IMR-90 (cell line): ENCODE measurements at regions not wholly inside any gene's neighbourhood (a gene's known extent, or its start where the extent isn't known, plus 50 kb on each side); places are given as distances from the start of the nearest gene placed in this dataset.

Experiments used
- CEBPB ChIP-seq: IDR thresholded peaks from 2 replicates; pipeline ENCODE4 v1.6.1; 2012; ENCODE audit warnings: low read depth, low read length, improper control_type of control experiment
- CHD1 ChIP-seq: IDR thresholded peaks from 2 replicates; pipeline ENCODE4 v1.6.1; 2012; ENCODE audit warnings: low read depth, low read length, improper control_type of control experiment
- MXI1 ChIP-seq: IDR thresholded peaks from 2 replicates; pipeline ENCODE4 v1.6.1; 2012; ENCODE audit warnings: low read depth, mild to moderate bottlenecking, low read length, moderate library complexity, borderline replicate concordance
- POLR2A ChIP-seq: IDR thresholded peaks from 2 replicates; pipeline ENCODE4 v1.6.1; 2012; ENCODE audit warnings: mild to moderate bottlenecking, low read depth, low read length
- RAD21 ChIP-seq: IDR thresholded peaks from 2 replicates; pipeline ENCODE4 v1.6.1; 2012; ENCODE audit warnings: low read length, improper control_type of control experiment
- RCOR1 ChIP-seq: IDR thresholded peaks from 2 replicates; pipeline ENCODE4 v1.6.1; 2012; ENCODE audit warnings: mild to moderate bottlenecking, low read length, improper control_type of control experiment; ENCODE audit not compliant: insufficient replicate concordance
- RFX5 ChIP-seq: IDR thresholded peaks from 2 replicates; pipeline ENCODE4 v1.8.0; 2012; ENCODE audit warnings: low read depth, mild to moderate bottlenecking, low read length, moderate library complexity
- SMC3 ChIP-seq: fragments of 150-350 bp; IDR thresholded peaks from 2 replicates; pipeline ENCODE4 v1.6.1; 2016; ENCODE audit warnings: low read depth, mild to moderate bottlenecking, antibody characterized with exemption, low read length, moderate library complexity
- TF ChIP-seq, protein P1 (sequence below): conservative IDR thresholded peaks from 2 replicates; pipeline ENCODE4 v1.5.1; 2012; ENCODE audit warnings: mild to moderate bottlenecking, low read depth, low read length, improper control_type of control experiment
- TF ChIP-seq, protein P2 (sequence below): fragments of 150-350 bp; IDR thresholded peaks from 2 replicates; pipeline ENCODE4 v1.6.1; 2017; ENCODE audit warnings: mild to moderate bottlenecking, antibody characterized with exemption, low read length, low read depth
- TF ChIP-seq, protein P3 (sequence below): fragments of 150-350 bp; IDR thresholded peaks from 2 replicates; pipeline ENCODE4 v1.6.1; 2016; ENCODE audit warnings: low read depth, mild to moderate bottlenecking, low read length, moderate library complexity, borderline replicate concordance

- TF ChIP-seq, protein P1, sequence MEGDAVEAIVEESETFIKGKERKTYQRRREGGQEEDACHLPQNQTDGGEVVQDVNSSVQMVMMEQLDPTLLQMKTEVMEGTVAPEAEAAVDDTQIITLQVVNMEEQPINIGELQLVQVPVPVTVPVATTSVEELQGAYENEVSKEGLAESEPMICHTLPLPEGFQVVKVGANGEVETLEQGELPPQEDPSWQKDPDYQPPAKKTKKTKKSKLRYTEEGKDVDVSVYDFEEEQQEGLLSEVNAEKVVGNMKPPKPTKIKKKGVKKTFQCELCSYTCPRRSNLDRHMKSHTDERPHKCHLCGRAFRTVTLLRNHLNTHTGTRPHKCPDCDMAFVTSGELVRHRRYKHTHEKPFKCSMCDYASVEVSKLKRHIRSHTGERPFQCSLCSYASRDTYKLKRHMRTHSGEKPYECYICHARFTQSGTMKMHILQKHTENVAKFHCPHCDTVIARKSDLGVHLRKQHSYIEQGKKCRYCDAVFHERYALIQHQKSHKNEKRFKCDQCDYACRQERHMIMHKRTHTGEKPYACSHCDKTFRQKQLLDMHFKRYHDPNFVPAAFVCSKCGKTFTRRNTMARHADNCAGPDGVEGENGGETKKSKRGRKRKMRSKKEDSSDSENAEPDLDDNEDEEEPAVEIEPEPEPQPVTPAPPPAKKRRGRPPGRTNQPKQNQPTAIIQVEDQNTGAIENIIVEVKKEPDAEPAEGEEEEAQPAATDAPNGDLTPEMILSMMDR, result no peak
- TF ChIP-seq, protein P2, sequence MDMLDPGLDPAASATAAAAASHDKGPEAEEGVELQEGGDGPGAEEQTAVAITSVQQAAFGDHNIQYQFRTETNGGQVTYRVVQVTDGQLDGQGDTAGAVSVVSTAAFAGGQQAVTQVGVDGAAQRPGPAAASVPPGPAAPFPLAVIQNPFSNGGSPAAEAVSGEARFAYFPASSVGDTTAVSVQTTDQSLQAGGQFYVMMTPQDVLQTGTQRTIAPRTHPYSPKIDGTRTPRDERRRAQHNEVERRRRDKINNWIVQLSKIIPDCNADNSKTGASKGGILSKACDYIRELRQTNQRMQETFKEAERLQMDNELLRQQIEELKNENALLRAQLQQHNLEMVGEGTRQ, result no peak
- TF ChIP-seq RCOR1 (no peak), MXI1 (no peak), POLR2A (no peak), RAD21 (no peak), CEBPB (no peak), CHD1 (no peak), SMC3 (no peak), RFX5 (no peak)
- TF ChIP-seq, protein P3, sequence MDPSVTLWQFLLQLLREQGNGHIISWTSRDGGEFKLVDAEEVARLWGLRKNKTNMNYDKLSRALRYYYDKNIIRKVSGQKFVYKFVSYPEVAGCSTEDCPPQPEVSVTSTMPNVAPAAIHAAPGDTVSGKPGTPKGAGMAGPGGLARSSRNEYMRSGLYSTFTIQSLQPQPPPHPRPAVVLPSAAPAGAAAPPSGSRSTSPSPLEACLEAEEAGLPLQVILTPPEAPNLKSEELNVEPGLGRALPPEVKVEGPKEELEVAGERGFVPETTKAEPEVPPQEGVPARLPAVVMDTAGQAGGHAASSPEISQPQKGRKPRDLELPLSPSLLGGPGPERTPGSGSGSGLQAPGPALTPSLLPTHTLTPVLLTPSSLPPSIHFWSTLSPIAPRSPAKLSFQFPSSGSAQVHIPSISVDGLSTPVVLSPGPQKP, result no peak
Observed at GRCh38 chr13:68359105-68359504, 1129.0 kb upstream of the PCDH9 start.
